Ectodermal cell (in vitro differentiated cells): ENCODE measurements at regions not wholly inside any gene's neighbourhood (a gene's known extent, or its start where the extent isn't known, plus 50 kb on each side); places are given as distances from the start of the nearest gene placed in this dataset.

ENCODE experiments used
- H3K27ac ChIP-seq: 2 replicates; pipeline ENCODE4 v1.7.0; 2013; ENCODE audit warnings: mild to moderate bottlenecking, low read depth, low read length; ENCODE audit not compliant: insufficient read depth, poor library complexity, severe bottlenecking
- H3K27me3 ChIP-seq: 2 replicates; pipeline ENCODE4 v1.7.0; 2013; ENCODE audit warnings: mild to moderate bottlenecking, low read length; ENCODE audit not compliant: insufficient read depth, control insufficient read depth, poor library complexity, severe bottlenecking
- H3K36me3 ChIP-seq: one replicate; pipeline ENCODE4 v1.7.0; 2013; ENCODE audit warnings: low read length; ENCODE audit not compliant: control insufficient read depth, insufficient read depth
- H3K4me1 ChIP-seq: one replicate; pipeline ENCODE4 v1.7.0; 2013; ENCODE audit warnings: low read length; ENCODE audit not compliant: control insufficient read depth, insufficient read depth
- H3K4me3 ChIP-seq: 2 replicates; pipeline ENCODE4 v1.7.0; 2013; ENCODE audit warnings: low read depth, low read length, control low read depth; ENCODE audit not compliant: insufficient read depth
- H3K9me3 ChIP-seq: 2 replicates; pipeline ENCODE4 v1.7.0; 2013; ENCODE audit warnings: mild to moderate bottlenecking, low read length, moderate library complexity; ENCODE audit not compliant: control insufficient read depth
- WGBS, 2 experiments: methylation state at CpG; one replicate each; pipeline ENCODE4 v1.1.7; 2013; ENCODE audit warnings: missing lambda C conversion rate in 2 of 2; 5-methylcytosine and 5-hydroxymethylcytosine counted together

- H3K4me1 ChIP-seq = peaks cover 11% of the 10 kb centered on the region
- WGBS, 2 experiments = 83 to 87% methylated on average over 6 to 7 of the region's 7 CpGs
These were observed 251.4 kb upstream of the HABP2 start for GRCh38 chr10:113301342-113301984.

GRCh38 chr10:113302062-113302461 lies 250.8 kb upstream of the HABP2 start:
- H3K36me3 ChIP-seq = no peaks in the 10 kb centered on the region
- H3K27ac ChIP-seq = no peak overlapping the region
- H3K27me3 ChIP-seq = no peaks in the 10 kb centered on the region
- H3K4me3 ChIP-seq = no peak overlapping the region
- H3K4me1 ChIP-seq = peaks cover 12% of the 10 kb centered on the region
- WGBS, 2 experiments = 94 to 95% methylated on average over 3 of the region's 3 CpGs
- no peaks in the 10 kb centered on the region for H3K9me3 ChIP-seq

More at GRCh38 chr10:113301342-113301984, 251.4 kb upstream of the HABP2 start:
- Histone ChIP-seq H3K9me3 (no peaks in the 10 kb centered on the region), H3K4me3 (no peak overlapping the region), H3K36me3 (no peaks in the 10 kb centered on the region), H3K27me3 (no peaks in the 10 kb centered on the region), H3K27ac (no peak overlapping the region)

GRCh38 chr10:113303544-113304146 lies 249.2 kb upstream of the HABP2 start:
- H3K36me3 ChIP-seq = no peaks in the 10 kb centered on the region
- no peak overlapping the region for H3K4me3 ChIP-seq
- H3K4me1 ChIP-seq = peaks cover 24% of the 10 kb centered on the region
- WGBS, 2 experiments = 94 to 97% methylated on average over 5 to 7 of the region's 7 CpGs
- H3K27ac ChIP-seq = no peak overlapping the region
- H3K27me3 ChIP-seq = no peaks in the 10 kb centered on the region
- no peaks in the 10 kb centered on the region for H3K9me3 ChIP-seq

- no peak overlapping the region for H3K4me3 ChIP-seq
- no peaks in the 10 kb centered on the region for H3K36me3 ChIP-seq
- no peaks in the 10 kb centered on the region for H3K9me3 ChIP-seq
- no peak overlapping the region for H3K27ac ChIP-seq
- H3K4me1 ChIP-seq = peaks cover 35% of the 10 kb centered on the region
- H3K27me3 ChIP-seq = no peaks in the 10 kb centered on the region
- 79% methylated on average over 5 of the region's 5 CpGs for WGBS, 2 experiments
These were observed 248.1 kb upstream of the HABP2 start for GRCh38 chr10:113304726-113305125.

- Histone ChIP-seq H3K36me3 (no peaks in the 10 kb centered on the region), H3K27me3 (no peaks in the 10 kb centered on the region), H3K4me3 (no peak overlapping the region), H3K9me3 (no peaks in the 10 kb centered on the region), H3K27ac (no peak overlapping the region), H3K4me1 (peaks cover 45% of the 10 kb centered on the region)
- WGBS, 2 experiments = 91 to 94% methylated on average over 5 of the region's 5 CpGs
These were observed 247.0 kb upstream of the HABP2 start for GRCh38 chr10:113305871-113306270.

GRCh38 chr10:113309791-113310190 lies 243.1 kb upstream of the HABP2 start:
- H3K4me1 ChIP-seq = peaks cover 43% of the 10 kb centered on the region
- no peaks in the 10 kb centered on the region for H3K9me3 ChIP-seq
- WGBS, 2 experiments = 3 to 9% methylated on average over 4 of the region's 4 CpGs
- no peaks in the 10 kb centered on the region for H3K27me3 ChIP-seq
- no peaks in the 10 kb centered on the region for H3K36me3 ChIP-seq
- H3K4me3 ChIP-seq = no peak overlapping the region
- H3K27ac ChIP-seq = peak overlapping the region; percentile 89

- H3K4me1 ChIP-seq = peaks cover 39% of the 10 kb centered on the region
- WGBS, 2 experiments = 65 to 70% methylated on average over 7 of the region's 7 CpGs
- H3K36me3 ChIP-seq = no peaks in the 10 kb centered on the region
- H3K27ac ChIP-seq = peak overlapping the region; percentile 76
- no peaks in the 10 kb centered on the region for H3K9me3 ChIP-seq
- H3K4me3 ChIP-seq = no peak overlapping the region
- H3K27me3 ChIP-seq = no peaks in the 10 kb centered on the region
These were observed 242.5 kb upstream of the HABP2 start for GRCh38 chr10:113310347-113310746.

GRCh38 chr10:113313048-113313602 lies 239.7 kb upstream of the HABP2 start:
- Histone ChIP-seq H3K27ac (no peak overlapping the region), H3K9me3 (no peaks in the 10 kb centered on the region), H3K4me1 (peaks cover 24% of the 10 kb centered on the region), H3K4me3 (no peak overlapping the region), H3K27me3 (no peaks in the 10 kb centered on the region), H3K36me3 (no peaks in the 10 kb centered on the region)
- WGBS, 2 experiments = 96 to 99% methylated on average over 5 of the region's 5 CpGs

GRCh38 chr10:113313722-113314121 lies 239.1 kb upstream of the HABP2 start:
- Histone ChIP-seq H3K27ac (no peak overlapping the region), H3K4me1 (peaks cover 20% of the 10 kb centered on the region), H3K9me3 (no peaks in the 10 kb centered on the region), H3K36me3 (no peaks in the 10 kb centered on the region), H3K4me3 (no peak overlapping the region), H3K27me3 (no peaks in the 10 kb centered on the region)
- WGBS, 2 experiments = 94 to 95% methylated on average over 4 of the region's 4 CpGs

- H3K27me3 ChIP-seq = no peaks in the 10 kb centered on the region
- WGBS, 2 experiments = 94% methylated on average over 4 of the region's 4 CpGs
- H3K4me1 ChIP-seq = no peaks in the 10 kb centered on the region
- H3K27ac ChIP-seq = no peak overlapping the region
- no peaks in the 10 kb centered on the region for H3K36me3 ChIP-seq
- H3K4me3 ChIP-seq = no peak overlapping the region
- H3K9me3 ChIP-seq = no peaks in the 10 kb centered on the region
These were observed 236.3 kb upstream of the HABP2 start for GRCh38 chr10:113316506-113316905.
